ENCODE measurements at regions not wholly inside any gene's neighbourhood (a gene's known extent, or its start where the extent isn't known, plus 50 kb on each side); places are given as distances from the start of the nearest gene placed in this dataset.

DNA sequence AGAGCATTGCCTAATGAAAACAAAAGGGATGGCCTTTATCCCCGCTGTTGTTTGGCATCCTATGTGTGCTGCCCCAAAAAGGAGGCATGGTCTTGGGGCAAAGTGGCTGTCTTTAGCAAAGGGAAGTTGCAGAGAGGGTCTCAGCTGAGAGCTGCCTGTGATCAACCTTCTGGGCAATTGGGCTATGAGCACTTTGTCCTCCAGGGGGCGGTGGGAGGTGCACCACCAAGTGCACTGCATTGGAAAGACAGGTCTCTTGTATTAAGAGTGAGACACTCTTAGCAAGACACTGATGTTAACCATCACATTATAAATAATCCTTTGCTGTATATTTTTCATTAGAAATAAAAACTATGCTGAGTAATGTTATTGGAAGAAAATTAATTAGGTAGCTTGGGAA, 314.8 kb downstream of the POM121L12 start:
- Histone ChIP-seq H3K23ac (ENCODE audit: low read length in 2 of 2) (no peak overlapping the region), H3K9me3 (ENCODE audit: control insufficient read depth, low read length) (no peaks in the 10 kb centered on the region), H3K14ac (ENCODE audit: low read length in 2 of 2) (no peak overlapping the region), H3K79me1 (replicated peaks; ENCODE audit: low read length, poor library complexity, severe bottlenecking) (no peaks in the 10 kb centered on the region), H2BK5ac (ENCODE audit: low read depth, low read length, poor library complexity, severe bottlenecking) (no peak overlapping the region), H3K9ac (ENCODE audit: low read length) (no peak overlapping the region), H3K18ac (ENCODE audit: low read depth in 1 of 2, low read length in 2 of 2) (no peak overlapping the region), H2BK12ac (ENCODE audit: low read length in 2 of 2) (no peak overlapping the region), H3K4me3 (ENCODE audit: insufficient read depth in 1 of 2, low read depth in 1 of 2, low read length in 2 of 2) (no peak overlapping the region), H2BK120ac (ENCODE audit: low read depth, low read length) (no peak overlapping the region), H4K8ac (ENCODE audit: low read length) (no peak overlapping the region), H2AK5ac (ENCODE audit: low read length, severe bottlenecking) (no peak overlapping the region), H2AFZ (ENCODE audit: low read depth, low read length) (no peak overlapping the region), H3K36me3 (ENCODE audit: control insufficient read depth in 1 of 2, insufficient read depth in 2 of 2, low read depth in 1 of 2, low read length in 2 of 2) (no peaks in the 10 kb centered on the region), H3K4ac (ENCODE audit: low read depth in 1 of 2, low read length in 2 of 2) (no peak overlapping the region), H3K27me3 (ENCODE audit: control insufficient read depth in 1 of 2, insufficient read depth in 1 of 2, low read length in 2 of 2) (no peaks in the 10 kb centered on the region), H3K4me1 (ENCODE audit: control insufficient read depth, insufficient read depth, low read depth, low read length) (peaks cover 3% of the 10 kb centered on the region), H3K27ac (ENCODE audit: low read length, poor library complexity, severe bottlenecking) (no peak overlapping the region), H3K4me2 (ENCODE audit: low read length, poor library complexity, severe bottlenecking) (no peak overlapping the region), H4K91ac (ENCODE audit: low read length) (no peak overlapping the region), H2BK15ac (ENCODE audit: low read depth, poor library complexity, severe bottlenecking) (no peak overlapping the region)
- peak; percentile 11 for DNase-seq
- WGBS: 77% methylated on average over 1 of the region's 2 CpGs

DNA sequence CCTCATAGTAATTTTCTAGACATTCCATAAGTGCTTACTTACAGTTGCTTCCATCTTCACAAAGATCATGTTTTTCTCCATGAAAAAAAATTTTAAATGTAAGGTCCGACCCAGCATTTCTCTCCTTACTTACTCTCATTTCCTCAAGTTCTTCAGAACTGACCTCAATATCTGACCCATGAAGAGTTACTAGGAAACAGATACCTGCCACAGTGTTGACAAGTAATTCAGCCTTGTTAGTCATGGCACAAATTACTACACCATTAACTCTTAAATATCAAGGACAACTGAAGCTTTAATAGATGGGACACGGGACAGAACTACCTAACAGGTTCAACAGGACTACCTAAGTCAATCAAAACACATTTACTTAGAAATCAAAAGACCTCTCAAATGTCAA, 316.2 kb downstream of the POM121L12 start:
- Histone ChIP-seq H3K4me2 (ENCODE audit: low read length, poor library complexity, severe bottlenecking) (no peak overlapping the region), H2AFZ (ENCODE audit: low read depth, low read length) (no peak overlapping the region), H3K4ac (ENCODE audit: low read depth in 1 of 2, low read length in 2 of 2) (no peak overlapping the region), H3K14ac (ENCODE audit: low read length in 2 of 2) (no peak overlapping the region), H3K27ac (ENCODE audit: low read length, poor library complexity, severe bottlenecking) (no peak overlapping the region), H3K18ac (ENCODE audit: low read depth in 1 of 2, low read length in 2 of 2) (no peak overlapping the region), H3K27me3 (ENCODE audit: control insufficient read depth in 1 of 2, insufficient read depth in 1 of 2, low read length in 2 of 2) (no peaks in the 10 kb centered on the region), H3K9ac (ENCODE audit: low read length) (no peak overlapping the region), H2BK5ac (ENCODE audit: low read depth, low read length, poor library complexity, severe bottlenecking) (no peak overlapping the region), H2AK5ac (ENCODE audit: low read length, severe bottlenecking) (no peak overlapping the region), H2BK15ac (ENCODE audit: low read depth, poor library complexity, severe bottlenecking) (no peak overlapping the region), H4K91ac (ENCODE audit: low read length) (no peak overlapping the region), H3K4me1 (ENCODE audit: control insufficient read depth, insufficient read depth, low read depth, low read length) (peaks cover 3% of the 10 kb centered on the region), H4K8ac (ENCODE audit: low read length) (no peak overlapping the region), H2BK12ac (ENCODE audit: low read length in 2 of 2) (no peak overlapping the region), H3K9me3 (ENCODE audit: control insufficient read depth, low read length) (peaks cover 3% of the 10 kb centered on the region), H3K36me3 (ENCODE audit: control insufficient read depth in 1 of 2, insufficient read depth in 2 of 2, low read depth in 1 of 2, low read length in 2 of 2) (no peaks in the 10 kb centered on the region), H3K23ac (ENCODE audit: low read length in 2 of 2) (no peak overlapping the region), H3K79me1 (replicated peaks; ENCODE audit: low read length, poor library complexity, severe bottlenecking) (no peaks in the 10 kb centered on the region), H3K4me3 (ENCODE audit: insufficient read depth in 1 of 2, low read depth in 1 of 2, low read length in 2 of 2) (no peak overlapping the region), H2BK120ac (ENCODE audit: low read depth, low read length) (no peak overlapping the region)
- no peak for DNase-seq
- 74% methylated on average over 2 of the region's 2 CpGs for WGBS

DNA sequence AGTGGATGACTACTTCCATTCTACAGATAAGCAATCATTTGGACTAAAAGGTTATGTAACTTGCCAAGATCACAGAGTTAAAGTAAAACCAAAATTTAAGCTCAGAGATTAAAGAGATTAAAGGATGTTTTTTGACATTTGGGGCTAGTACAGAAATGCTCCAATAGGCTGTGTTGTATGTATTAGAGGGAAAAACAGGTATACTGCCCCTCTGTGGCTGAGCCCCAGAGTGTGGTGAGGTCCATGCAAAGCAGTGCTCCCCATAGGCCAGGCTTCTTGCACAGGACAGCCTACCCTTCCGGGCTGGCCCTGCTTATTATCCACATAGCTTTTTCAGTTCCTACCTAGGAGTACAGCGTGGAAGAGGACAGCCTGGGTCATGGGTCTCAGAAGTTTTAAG, 322.8 kb downstream of the POM121L12 start:
- Histone ChIP-seq H3K4me1 (ENCODE audit: control insufficient read depth, insufficient read depth, low read depth, low read length) (no peaks in the 10 kb centered on the region), H2AK5ac (ENCODE audit: low read length, severe bottlenecking) (no peak overlapping the region), H3K4me3 (ENCODE audit: insufficient read depth in 1 of 2, low read depth in 1 of 2, low read length in 2 of 2) (no peak overlapping the region), H3K4ac (ENCODE audit: low read depth in 1 of 2, low read length in 2 of 2) (no peak overlapping the region), H3K27me3 (ENCODE audit: control insufficient read depth in 1 of 2, insufficient read depth in 1 of 2, low read length in 2 of 2) (no peaks in the 10 kb centered on the region), H3K23ac (ENCODE audit: low read length in 2 of 2) (no peak overlapping the region), H4K8ac (ENCODE audit: low read length) (no peak overlapping the region), H3K9me3 (ENCODE audit: control insufficient read depth, low read length) (peaks cover 7% of the 10 kb centered on the region), H3K79me1 (replicated peaks; ENCODE audit: low read length, poor library complexity, severe bottlenecking) (no peaks in the 10 kb centered on the region), H2BK5ac (ENCODE audit: low read depth, low read length, poor library complexity, severe bottlenecking) (no peak overlapping the region), H3K36me3 (ENCODE audit: control insufficient read depth in 1 of 2, insufficient read depth in 2 of 2, low read depth in 1 of 2, low read length in 2 of 2) (no peaks in the 10 kb centered on the region), H3K4me2 (ENCODE audit: low read length, poor library complexity, severe bottlenecking) (no peak overlapping the region), H2BK12ac (ENCODE audit: low read length in 2 of 2) (no peak overlapping the region), H4K91ac (ENCODE audit: low read length) (no peak overlapping the region), H2BK120ac (ENCODE audit: low read depth, low read length) (no peak overlapping the region), H3K27ac (ENCODE audit: low read length, poor library complexity, severe bottlenecking) (no peak overlapping the region), H2BK15ac (ENCODE audit: low read depth, poor library complexity, severe bottlenecking) (no peak overlapping the region), H3K9ac (ENCODE audit: low read length) (no peak overlapping the region), H3K18ac (ENCODE audit: low read depth in 1 of 2, low read length in 2 of 2) (no peak overlapping the region), H2AFZ (ENCODE audit: low read depth, low read length) (no peak overlapping the region), H3K14ac (ENCODE audit: low read length in 2 of 2) (no peak overlapping the region)
- no peak for DNase-seq
- 93% methylated on average over 2 of the region's 2 CpGs for WGBS

DNA sequence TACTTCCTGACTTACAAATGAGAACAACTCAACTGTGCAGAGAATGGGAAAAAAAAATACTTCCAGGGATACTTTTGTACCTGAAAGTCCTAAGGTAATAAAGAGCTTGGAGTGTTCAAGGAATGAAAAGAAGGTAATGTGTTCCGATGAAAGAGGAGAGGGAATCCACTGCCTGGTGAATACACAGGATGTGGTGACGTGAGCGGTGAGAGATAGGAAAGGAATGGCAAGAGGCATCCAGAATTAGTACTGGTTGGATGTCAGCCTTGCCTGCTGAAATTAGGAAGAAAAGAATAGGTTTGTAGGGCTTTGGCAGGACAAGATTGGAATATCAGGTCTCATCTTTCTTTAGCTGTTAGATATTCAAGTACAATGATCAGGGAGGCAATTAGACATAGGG, 347.7 kb downstream of the POM121L12 start:
- Histone ChIP-seq H3K27ac (ENCODE audit: low read length, poor library complexity, severe bottlenecking) (peak overlapping the region; percentile 56), H4K8ac (ENCODE audit: low read length) (no peak overlapping the region), H2BK5ac (ENCODE audit: low read depth, low read length, poor library complexity, severe bottlenecking) (no peak overlapping the region), H3K4me2 (ENCODE audit: low read length, poor library complexity, severe bottlenecking) (no peak overlapping the region), H3K4me3 (ENCODE audit: insufficient read depth in 1 of 2, low read depth in 1 of 2, low read length in 2 of 2) (no peak overlapping the region), H4K91ac (ENCODE audit: low read length) (no peak overlapping the region), H2BK15ac (ENCODE audit: low read depth, poor library complexity, severe bottlenecking) (no peak overlapping the region), H3K27me3 (ENCODE audit: control insufficient read depth in 1 of 2, insufficient read depth in 1 of 2, low read length in 2 of 2) (no peaks in the 10 kb centered on the region), H2BK12ac (ENCODE audit: low read length in 2 of 2) (no peak overlapping the region), H3K4ac (ENCODE audit: low read depth in 1 of 2, low read length in 2 of 2) (no peak overlapping the region), H3K36me3 (ENCODE audit: control insufficient read depth in 1 of 2, insufficient read depth in 2 of 2, low read depth in 1 of 2, low read length in 2 of 2) (no peaks in the 10 kb centered on the region), H2AK5ac (ENCODE audit: low read length, severe bottlenecking) (no peak overlapping the region), H3K18ac (ENCODE audit: low read depth in 1 of 2, low read length in 2 of 2) (no peak overlapping the region), H3K23ac (ENCODE audit: low read length in 2 of 2) (no peak overlapping the region), H2AFZ (ENCODE audit: low read depth, low read length) (no peak overlapping the region), H3K79me1 (replicated peaks; ENCODE audit: low read length, poor library complexity, severe bottlenecking) (no peaks in the 10 kb centered on the region), H3K14ac (ENCODE audit: low read length in 2 of 2) (no peak overlapping the region), H3K4me1 (ENCODE audit: control insufficient read depth, insufficient read depth, low read depth, low read length) (peaks cover 1% of the 10 kb centered on the region), H3K9ac (ENCODE audit: low read length) (no peak overlapping the region), H2BK120ac (ENCODE audit: low read depth, low read length) (no peak overlapping the region), H3K9me3 (ENCODE audit: control insufficient read depth, low read length) (no peaks in the 10 kb centered on the region)
- peak; percentile 65 for DNase-seq
- 36% methylated on average over 3 of the region's 3 CpGs for WGBS

Data from mesenchymal stem cell (in vitro differentiated cells and primary cell).